ENCODE measurements at regions not wholly inside any gene's neighbourhood (a gene's known extent, or its start where the extent isn't known, plus 50 kb on each side); places are given as distances from the start of the nearest gene placed in this dataset.

DNA sequence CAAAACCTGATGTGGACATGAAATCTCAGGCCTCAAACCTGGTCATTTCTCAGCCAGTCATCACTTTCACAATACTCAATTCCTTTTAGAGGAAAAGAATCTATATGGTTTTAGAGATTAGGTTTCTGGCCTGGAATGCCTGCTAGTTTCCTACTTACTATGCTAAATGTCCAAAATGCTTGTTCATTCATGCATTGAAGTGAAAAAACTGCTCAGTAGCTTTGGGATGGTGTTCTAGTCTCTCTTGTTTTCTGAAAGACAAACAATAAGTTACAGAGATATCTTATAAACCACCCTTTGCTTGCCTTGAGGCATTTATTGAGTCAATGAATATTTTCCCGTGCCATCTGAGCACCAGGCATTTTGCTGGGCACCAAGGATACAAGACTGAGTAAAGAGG lies 1146.5 kb upstream of the GOT2 start:
- TF ChIP-seq CTCF (conservative IDR thresholded peaks at IDR 0.05 in 1 of 2, IDR thresholded peaks at IDR 0.05 in 1 of 2; ENCODE audit: extremely low read depth in 1 of 2, insufficient read depth in 1 of 2, low read depth in 1 of 2, low read length in 2 of 2) (no peak), EZH2 (IDR thresholded peaks at IDR 0.05; ENCODE audit: borderline replicate concordance, low read length) (no peak)
